ENCODE measurements at regions not wholly inside any gene's neighbourhood (a gene's known extent, or its start where the extent isn't known, plus 50 kb on each side); places are given as distances from the start of the nearest gene placed in this dataset.

GRCh38 chr21:35843911-35844667 is 216.2 kb downstream of the SETD4 start:
- DNase-seq (ENCODE audit: low read depth) = peak; percentile 20

- no peak for DNase-seq (ENCODE audit: low read depth)
These were observed 219.4 kb downstream of the SETD4 start for GRCh38 chr21:35840949-35841348.

GRCh38 chr21:35840197-35840799 is 220.0 kb downstream of the SETD4 start:
- peak; percentile 30 for DNase-seq (ENCODE audit: low read depth)

GRCh38 chr21:35838987-35839763 is 221.2 kb downstream of the SETD4 start:
- no peak for DNase-seq (ENCODE audit: low read depth)

- DNase-seq (ENCODE audit: low read depth) = no peak
These were observed 222.0 kb downstream of the SETD4 start for GRCh38 chr21:35838350-35838749.

GRCh38 chr21:35833991-35834390 is 226.3 kb downstream of the SETD4 start:
- DNase-seq (ENCODE audit: low read depth) = no peak

- DNase-seq (ENCODE audit: low read depth) = no peak
These were observed 226.9 kb downstream of the SETD4 start for GRCh38 chr21:35833388-35833787.

- DNase-seq (ENCODE audit: low read depth) = no peak
These were observed 229.1 kb downstream of the SETD4 start for GRCh38 chr21:35831230-35831629.

- DNase-seq (ENCODE audit: low read depth) = no peak
These were observed 231.3 kb downstream of the SETD4 start for GRCh38 chr21:35829067-35829466.

GRCh38 chr21:35828161-35828560 is 232.2 kb downstream of the SETD4 start:
- no peak for DNase-seq (ENCODE audit: low read depth)

- no peak for DNase-seq (ENCODE audit: low read depth)
These were observed 233.3 kb downstream of the SETD4 start for GRCh38 chr21:35827004-35827403.

- no peak for DNase-seq (ENCODE audit: low read depth)
These were observed 234.7 kb downstream of the SETD4 start for GRCh38 chr21:35825370-35826353.

- no peak for DNase-seq (ENCODE audit: low read depth)
These were observed 236.2 kb downstream of the SETD4 start for GRCh38 chr21:35824136-35824535.

- DNase-seq (ENCODE audit: low read depth) = no peak
These were observed 241.2 kb downstream of the SETD4 start for GRCh38 chr21:35819134-35819533.

- no peak for DNase-seq (ENCODE audit: low read depth)
These were observed 241.7 kb downstream of the SETD4 start for GRCh38 chr21:35818597-35818996.

- no peak for DNase-seq (ENCODE audit: low read depth)
These were observed 245.3 kb downstream of the SETD4 start for GRCh38 chr21:35814858-35815619.

GRCh38 chr21:35812679-35813078 is 247.6 kb downstream of the SETD4 start:
- no peak for DNase-seq (ENCODE audit: low read depth)

- DNase-seq (ENCODE audit: low read depth) = no peak
These were observed 249.0 kb downstream of the SETD4 start for GRCh38 chr21:35811191-35811806.

- no peak for DNase-seq (ENCODE audit: low read depth)
These were observed 249.8 kb downstream of the SETD4 start for GRCh38 chr21:35810431-35810970.

GRCh38 chr21:35801391-35801790 is 258.9 kb downstream of the SETD4 start:
- DNase-seq (ENCODE audit: low read depth) = no peak
